ENCODE measurements at regions not wholly inside any gene's neighbourhood (a gene's known extent, or its start where the extent isn't known, plus 50 kb on each side); places are given as distances from the start of the nearest gene placed in this dataset.

DNA sequence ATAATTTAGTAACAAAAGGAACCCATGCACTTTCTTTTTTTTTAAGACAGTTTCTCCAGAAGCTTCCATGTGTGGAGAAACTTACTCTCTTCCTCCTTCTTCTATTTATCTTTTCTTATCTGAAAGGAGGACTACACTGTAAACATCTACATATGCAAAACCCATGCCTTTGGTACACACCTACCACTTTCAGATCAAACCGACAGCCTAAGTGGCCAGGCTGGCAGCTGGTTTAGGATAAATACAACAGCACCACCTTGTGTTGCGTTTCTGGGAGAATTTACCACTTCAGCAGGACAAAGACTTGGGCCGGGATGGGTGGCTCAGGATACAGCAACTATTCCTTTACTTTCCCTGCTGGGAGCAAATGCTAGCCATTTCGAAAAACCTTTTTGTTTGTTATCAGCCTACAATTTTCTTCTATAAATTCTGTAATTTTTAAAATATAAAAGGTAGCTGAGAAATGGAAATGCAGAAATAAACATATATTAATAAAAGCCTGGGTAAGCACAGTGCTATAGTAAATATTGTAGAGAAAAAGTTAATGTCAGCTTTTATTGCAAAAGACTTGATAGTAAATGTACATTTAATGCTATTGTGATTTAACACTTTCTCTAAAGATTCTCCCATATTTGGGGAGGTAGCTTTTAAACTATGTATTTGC, 94.0 kb upstream of the RFC3 start:
- Mint-ChIP-seq H3K4me1 (peaks cover 4 to 37% (median 13%) of the 10 kb centered on the region in 4 donors), H3K27ac (peak overlapping the region in 3 of 10 donors; percentile 72 to 76 (median 73)), H3K4me3 (no peak overlapping the region), H3K36me3 (no peaks in the 10 kb centered on the region), H3K27me3 (no peaks in the 10 kb centered on the region), H3K9me3 (no peaks in the 10 kb centered on the region)
- POLR2A ChIA-PET = interaction anchor here (0.6 to 1.2 kb wide), 2 partner anchors 64 to 1138 kb away, joined by 3 read pairs; partner anchors contain the start of gene PDS5B
- ATAC-seq (peak; percentile 84 to 90), DNase-seq (peak; percentile 13 to 74 (median 48))

DNA sequence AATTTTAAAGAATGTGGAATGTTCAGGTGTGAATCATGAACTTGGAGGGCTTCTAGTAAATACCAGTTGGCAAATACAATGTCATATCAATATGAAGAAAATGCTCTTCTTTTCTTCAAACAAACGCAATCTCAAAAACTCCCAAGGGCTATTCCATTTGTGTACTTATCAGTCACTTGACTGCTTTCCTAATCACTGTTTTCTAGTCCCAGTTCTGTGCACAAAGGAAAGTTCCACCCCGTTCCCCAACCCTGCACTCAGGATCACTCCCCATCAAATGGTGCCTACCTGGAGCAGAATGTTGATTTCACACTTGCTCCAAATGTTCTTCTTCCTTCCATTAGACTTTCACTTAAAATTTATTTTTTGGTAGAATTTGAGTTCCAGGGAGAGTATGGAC, 92.6 kb upstream of the RFC3 start:
- Mint-ChIP-seq H3K36me3 (no peaks in the 10 kb centered on the region), H3K27ac (no peak overlapping the region), H3K4me1 (peaks cover 4 to 49% (median 13%) of the 10 kb centered on the region in 4 donors), H3K4me3 (no peak overlapping the region), H3K27me3 (no peaks in the 10 kb centered on the region), H3K9me3 (no peaks in the 10 kb centered on the region)
- no peak for DNase-seq
- ATAC-seq = no peak
- POLR2A ChIA-PET = no interaction called here

DNA sequence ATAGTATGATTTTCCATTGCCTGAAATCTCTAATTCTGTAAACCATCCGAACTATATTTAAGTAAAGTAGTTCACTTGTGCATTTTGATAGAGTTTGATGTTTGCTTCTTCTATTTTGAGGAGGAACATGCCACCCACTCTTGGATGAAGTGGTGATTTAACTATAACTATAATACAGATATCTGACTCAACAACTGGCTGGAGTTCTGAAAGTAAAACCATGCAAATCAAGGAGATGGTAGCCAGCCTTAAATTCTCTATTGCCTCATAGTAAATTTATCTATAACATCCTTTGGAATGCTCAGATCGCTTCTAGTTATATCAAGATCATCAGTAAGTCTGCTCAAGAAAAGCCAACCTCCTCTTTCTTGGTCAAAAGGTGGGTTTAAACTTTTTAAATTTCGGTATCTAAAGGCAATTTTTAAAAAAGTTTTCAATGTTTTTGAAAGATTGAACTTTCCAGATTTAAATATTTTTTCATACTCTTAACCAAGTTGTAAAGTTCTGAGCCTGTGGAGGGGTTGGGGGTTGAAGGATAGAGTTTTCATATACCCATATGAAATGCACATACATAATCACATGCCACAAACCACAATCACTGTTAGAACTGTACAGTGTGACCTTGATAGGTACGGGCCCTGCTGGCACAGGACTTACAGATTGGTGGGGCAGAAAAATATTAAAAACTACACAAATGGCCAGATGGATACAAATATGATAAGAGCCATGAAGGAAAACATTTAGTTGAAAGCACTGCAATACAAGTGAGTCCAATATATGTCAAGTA, 90.5 kb upstream of the RFC3 start:
- Mint-ChIP-seq H3K27ac (no peak overlapping the region), H3K4me3 (no peak overlapping the region), H3K36me3 (no peaks in the 10 kb centered on the region), H3K4me1 (peaks cover 3 to 49% (median 10%) of the 10 kb centered on the region in 4 donors), H3K9me3 (no peaks in the 10 kb centered on the region), H3K27me3 (peaks cover 0 to 3% (median 0%) of the 10 kb centered on the region in 5 donors)
- no peak for DNase-seq
- POLR2A ChIA-PET = no interaction called here
- ATAC-seq = no peak

DNA sequence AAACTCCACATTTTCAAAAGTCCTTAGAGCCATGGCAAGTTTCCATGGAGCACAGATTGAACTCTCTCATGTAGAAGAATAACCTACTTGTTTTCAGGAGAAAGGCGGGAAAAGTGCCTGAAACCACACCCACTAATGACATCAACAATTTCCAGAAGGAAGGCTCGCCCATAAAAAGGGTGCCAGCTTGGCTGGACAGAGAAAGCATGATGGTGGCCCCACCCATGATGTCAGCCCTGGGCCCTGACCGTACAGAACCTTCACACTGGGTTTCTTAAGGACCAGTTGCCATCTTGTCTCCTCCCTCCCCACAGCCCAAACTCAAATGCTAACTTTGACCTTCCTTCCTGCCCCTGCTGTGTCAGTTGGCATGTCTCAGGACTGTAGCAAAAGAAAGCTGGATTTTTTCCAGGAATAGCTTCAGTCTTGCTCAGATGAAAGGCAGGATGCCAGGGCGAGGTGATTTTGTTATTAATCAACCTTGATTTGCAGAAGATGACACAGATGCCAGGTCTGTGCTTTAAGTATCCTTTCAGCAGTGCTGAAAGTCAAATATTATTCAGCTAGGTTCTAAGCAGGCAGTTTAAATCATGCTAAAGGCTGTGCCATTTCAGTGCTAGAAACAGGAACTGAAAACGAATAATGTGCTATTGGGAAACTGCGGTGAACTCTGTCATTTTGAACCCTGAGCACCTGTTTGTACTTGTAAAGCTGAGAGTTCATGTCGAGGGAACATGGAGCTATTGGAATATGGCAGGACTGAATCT, 89.5 kb upstream of the RFC3 start:
- Mint-ChIP-seq H3K4me3 (no peak overlapping the region), H3K27me3 (peaks cover 0 to 5% (median 0%) of the 10 kb centered on the region in 5 donors), H3K4me1 (peaks cover 3 to 41% (median 4%) of the 10 kb centered on the region in 4 donors), H3K27ac (no peak overlapping the region), H3K36me3 (no peaks in the 10 kb centered on the region), H3K9me3 (no peaks in the 10 kb centered on the region)
- POLR2A ChIA-PET = no interaction called here
- ATAC-seq (no peak), DNase-seq (no peak)

DNA sequence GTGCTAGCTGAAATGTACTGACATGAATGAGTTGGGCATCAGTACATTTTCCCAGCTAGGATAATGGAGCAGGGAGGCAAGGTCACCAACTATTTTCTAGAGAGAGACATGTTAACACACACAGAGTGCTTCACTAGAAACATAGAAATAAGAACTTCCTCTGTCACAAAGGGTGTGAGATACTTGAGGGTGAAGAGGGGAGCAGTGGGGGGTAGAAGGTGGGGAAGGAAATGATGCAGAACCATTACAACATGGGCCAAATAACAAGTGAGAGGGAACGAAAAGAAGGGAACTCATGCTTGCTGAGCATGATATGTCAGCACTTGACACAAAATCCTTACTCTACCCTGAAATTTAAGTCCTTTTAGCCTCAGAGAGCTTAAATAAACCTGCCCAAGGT, 87.8 kb upstream of the RFC3 start:
- Mint-ChIP-seq H3K9me3 (no peaks in the 10 kb centered on the region), H3K36me3 (no peaks in the 10 kb centered on the region), H3K27ac (no peak overlapping the region), H3K4me1 (peaks cover 0 to 37% (median 0%) of the 10 kb centered on the region in 4 donors), H3K4me3 (no peak overlapping the region), H3K27me3 (peaks cover 0 to 5% (median 1%) of the 10 kb centered on the region in 5 donors)
- POLR2A ChIA-PET = no interaction called here
- ATAC-seq = no peak
- DNase-seq = no peak

DNA sequence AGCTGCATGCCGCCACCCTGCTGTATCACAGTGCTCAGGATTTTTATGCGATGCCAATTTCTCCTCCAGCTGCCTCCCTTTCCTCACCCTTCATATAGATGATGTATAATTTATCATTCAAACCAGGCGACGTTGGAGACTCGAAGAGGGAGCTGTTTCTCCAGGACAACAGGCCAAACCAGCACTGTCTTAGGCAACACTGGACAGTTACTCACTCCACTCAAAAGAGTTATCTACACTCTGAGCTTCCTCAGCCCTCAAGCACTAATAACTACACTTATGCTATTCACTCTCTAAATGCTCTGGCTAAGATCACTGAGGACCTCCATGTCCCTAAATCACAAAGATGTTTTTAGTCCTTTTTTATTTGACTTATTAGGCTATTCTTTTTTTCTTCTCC, 87.3 kb upstream of the RFC3 start:
- Mint-ChIP-seq H3K4me1 (peaks cover 0 to 37% (median 0%) of the 10 kb centered on the region in 4 donors), H3K27ac (no peak overlapping the region), H3K27me3 (peaks cover 0 to 5% (median 1%) of the 10 kb centered on the region in 5 donors), H3K36me3 (no peaks in the 10 kb centered on the region), H3K4me3 (no peak overlapping the region), H3K9me3 (no peaks in the 10 kb centered on the region)
- DNase-seq (no peak), ATAC-seq (no peak)
- POLR2A ChIA-PET = no interaction called here

DNA sequence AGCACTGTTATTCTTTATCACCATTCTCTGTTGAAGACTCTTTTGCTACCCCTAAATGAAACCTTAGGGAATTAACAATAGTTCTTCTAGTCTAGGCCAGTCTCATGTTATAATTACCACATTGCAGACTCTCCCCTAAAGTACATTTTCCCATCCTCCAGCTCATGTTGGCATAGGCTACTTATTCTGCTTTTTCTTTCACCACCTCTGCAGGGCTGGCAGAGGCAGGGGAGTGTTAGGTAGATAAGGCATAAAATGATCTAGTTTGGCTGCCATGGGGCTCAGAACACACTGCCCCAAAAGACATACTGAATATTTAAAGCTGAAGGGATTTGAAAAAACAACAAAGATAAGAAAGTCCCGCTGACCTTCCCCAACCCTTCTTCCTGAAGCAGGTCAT, 82.7 kb upstream of the RFC3 start:
- DNase-seq = no peak
- no peak for ATAC-seq
- Mint-ChIP-seq H3K4me3 (no peak overlapping the region), H3K27me3 (peaks cover 0 to 8% (median 2%) of the 10 kb centered on the region in 5 donors), H3K9me3 (peaks cover 0 to 3% (median 0%) of the 10 kb centered on the region in 9 donors), H3K27ac (no peak overlapping the region), H3K4me1 (peaks cover 0 to 18% (median 0%) of the 10 kb centered on the region in 4 donors), H3K36me3 (no peaks in the 10 kb centered on the region)
- POLR2A ChIA-PET = no interaction called here

DNA sequence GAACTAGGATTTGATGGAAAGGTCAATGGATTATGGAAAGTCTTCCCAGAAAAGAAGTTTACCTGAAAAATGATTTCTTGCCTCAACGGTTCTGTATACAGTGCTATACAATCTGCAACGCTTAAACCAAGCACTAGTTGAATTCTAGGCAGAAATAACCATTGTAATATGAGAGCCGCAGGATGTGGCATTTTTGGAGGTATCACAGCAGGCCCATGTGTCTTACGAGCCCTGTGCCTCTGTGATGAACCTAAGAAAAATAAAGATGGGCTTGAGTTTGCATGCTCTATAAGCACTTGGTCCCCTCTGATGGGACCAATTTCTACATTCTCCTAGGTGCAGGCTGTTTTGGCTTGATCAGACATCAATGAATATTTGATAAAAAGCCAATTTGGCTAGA, 78.7 kb upstream of the RFC3 start:
- Mint-ChIP-seq H3K27me3 (peaks cover 0 to 9% (median 3%) of the 10 kb centered on the region in 5 donors), H3K4me1 (peaks cover 10 to 22% (median 11%) of the 10 kb centered on the region in 4 donors), H3K9me3 (peaks cover 0 to 3% (median 0%) of the 10 kb centered on the region in 9 donors), H3K36me3 (no peaks in the 10 kb centered on the region), H3K27ac (no peak overlapping the region), H3K4me3 (no peak overlapping the region)
- POLR2A ChIA-PET = no interaction called here
- ATAC-seq = no peak
- no peak for DNase-seq

DNA sequence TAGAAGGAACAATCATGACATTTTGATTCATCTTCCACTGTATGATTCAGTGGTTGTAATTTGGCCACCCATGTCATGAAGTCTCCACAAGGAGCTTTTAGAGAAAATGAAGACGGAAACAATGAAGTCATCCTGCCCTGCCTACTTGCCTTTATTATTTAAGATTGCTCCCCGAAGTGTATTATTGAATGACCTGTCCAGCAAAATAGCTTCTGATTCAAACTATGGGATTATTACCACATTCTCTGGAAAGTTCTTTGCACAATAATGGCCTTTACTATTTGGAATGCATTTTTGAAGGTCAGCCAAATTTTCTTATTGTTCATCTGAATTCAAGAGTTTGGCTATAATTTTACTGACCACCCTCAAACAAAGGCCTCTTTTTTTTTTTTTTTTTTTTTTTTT, 77.8 kb upstream of the RFC3 start:
- no peaks in the 10 kb centered on the region for H3K36me3 Mint-ChIP-seq
- no peak overlapping the region for H3K27ac Mint-ChIP-seq
- peaks cover 0 to 9% (median 2%) of the 10 kb centered on the region in 5 donors for H3K27me3 Mint-ChIP-seq
- DNase-seq = no peak
- no peak overlapping the region for H3K4me3 Mint-ChIP-seq
- no peak for ATAC-seq
- POLR2A ChIA-PET = no interaction called here
- peaks cover 0 to 3% (median 0%) of the 10 kb centered on the region in 9 donors for H3K9me3 Mint-ChIP-seq
- H3K4me1 Mint-ChIP-seq = peaks cover 16 to 30% (median 19%) of the 10 kb centered on the region in 4 donors

DNA sequence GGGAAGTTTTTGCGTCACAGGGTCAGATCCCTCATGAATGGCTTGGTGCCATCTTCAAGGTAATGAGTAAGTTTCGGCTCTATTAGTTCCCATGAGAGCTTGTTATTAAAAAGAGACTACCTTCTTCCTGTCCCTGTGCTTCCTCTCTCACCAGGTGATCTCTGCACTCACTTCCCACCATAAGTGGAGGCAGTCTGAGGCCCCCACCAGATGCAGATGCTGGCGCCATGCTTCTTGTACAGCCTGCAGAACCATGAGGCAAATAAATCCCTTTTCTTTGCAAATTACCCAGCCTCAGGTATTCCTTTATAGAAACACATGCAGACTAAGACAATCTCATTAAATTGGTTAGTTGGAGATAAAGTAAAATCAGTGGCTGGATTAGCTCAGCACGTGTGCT, 75.6 kb upstream of the RFC3 start:
- ATAC-seq = no peak
- POLR2A ChIA-PET = no interaction called here
- DNase-seq = no peak
- H3K4me1 Mint-ChIP-seq = peaks cover 16 to 36% (median 20%) of the 10 kb centered on the region in 4 donors
- H3K9me3 Mint-ChIP-seq = no peaks in the 10 kb centered on the region
- H3K27ac Mint-ChIP-seq = peak overlapping the region in 1 of 10 donors; percentile 38
- no peak overlapping the region for H3K4me3 Mint-ChIP-seq
- H3K36me3 Mint-ChIP-seq = no peaks in the 10 kb centered on the region
- peaks cover 0 to 9% (median 2%) of the 10 kb centered on the region in 5 donors for H3K27me3 Mint-ChIP-seq

DNA sequence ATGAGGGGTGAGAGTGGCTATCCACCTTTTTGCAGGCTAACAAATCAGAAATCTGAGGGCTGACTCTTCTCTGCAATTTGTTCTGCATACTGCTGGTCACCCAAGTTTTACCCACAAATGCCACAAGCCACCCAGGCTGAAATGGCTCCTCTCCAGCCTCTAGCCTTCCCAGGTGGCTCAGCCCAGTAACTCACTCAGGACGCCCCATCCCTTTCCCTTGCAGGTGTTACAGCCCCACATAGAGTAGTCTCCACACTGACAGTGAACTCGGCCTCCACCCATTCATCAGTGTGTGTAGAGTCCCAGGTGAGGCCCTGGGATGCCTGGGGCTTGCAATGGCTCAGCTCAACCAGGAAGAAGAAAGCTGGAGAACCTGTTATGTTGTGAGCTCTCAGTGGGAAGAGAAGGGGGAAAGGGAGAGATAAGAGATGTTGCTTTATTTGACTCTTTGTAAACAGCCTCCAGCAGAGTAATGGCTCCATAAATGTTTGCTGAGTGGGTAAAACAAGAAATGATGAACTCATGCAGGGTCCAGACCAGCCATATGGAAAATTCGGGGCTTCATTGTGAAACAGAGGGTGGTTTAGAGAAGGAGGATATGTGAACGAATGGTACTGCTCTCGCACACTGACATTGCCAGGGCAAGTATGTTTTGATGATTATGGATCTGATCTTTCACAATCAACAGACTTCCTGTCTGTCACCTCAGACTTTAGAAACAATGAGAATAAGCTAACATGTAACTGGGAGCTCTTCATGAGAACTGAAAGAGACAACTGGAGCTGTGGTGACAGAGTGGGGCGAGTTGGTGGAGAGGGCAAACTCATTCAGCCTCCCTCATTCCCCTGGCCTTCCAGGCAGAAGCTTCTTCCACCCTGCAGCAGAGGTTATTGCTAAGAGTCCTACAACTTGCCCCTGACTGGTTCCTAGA, 74.2 kb upstream of the RFC3 start:
- H3K27me3 Mint-ChIP-seq = peaks cover 0 to 6% (median 2%) of the 10 kb centered on the region in 5 donors
- POLR2A ChIA-PET = no interaction called here
- H3K4me1 Mint-ChIP-seq = peaks cover 16 to 36% (median 20%) of the 10 kb centered on the region in 4 donors
- H3K9me3 Mint-ChIP-seq = peaks cover 0 to 4% (median 0%) of the 10 kb centered on the region in 9 donors
- H3K36me3 Mint-ChIP-seq = no peaks in the 10 kb centered on the region
- peak overlapping the region; percentile 7 to 83 (median 60) for H3K27ac Mint-ChIP-seq
- peak overlapping the region in 5 of 10 donors; percentile 18 to 56 (median 43) for H3K4me3 Mint-ChIP-seq
- ATAC-seq (peak; percentile 54 to 56), DNase-seq (peak in 2 of 10 donors; percentile 8 to 21)

Data from naive thymus-derived CD8-positive, alpha-beta T cell (primary cell).